Breast epithelium (tissue), 3 donors: ENCODE measurements at regions not wholly inside any gene's neighbourhood (a gene's known extent, or its start where the extent isn't known, plus 50 kb on each side); places are given as distances from the start of the nearest gene placed in this dataset.

Experiments used
- POLR2A ChIP-seq: fragments of 450-650 bp; IDR thresholded peaks from one replicate; pipeline ENCODE4 v1.6.1; 2016; ENCODE audit warnings: antibody characterized with exemption, mild to moderate bottlenecking, moderate library complexity
- POLR2AphosphoS5 ChIP-seq, 3 donors: sonication (generic); formaldehyde crosslinking; IDR thresholded peaks; one replicate each; pipeline ENCODE4 v1.6.1; 2017; ENCODE audit warnings: antibody characterized with exemption in 3 of 3
- TF ChIP-seq, protein P1 (sequence below), 3 donors: fragments of 450-650 bp; IDR thresholded peaks; one replicate each; pipeline ENCODE4 v1.5.1; 2016 to 2017; ENCODE audit warnings: antibody characterized with exemption in 3 of 3, mild to moderate bottlenecking in 3 of 3, moderate library complexity in 3 of 3

DNA sequence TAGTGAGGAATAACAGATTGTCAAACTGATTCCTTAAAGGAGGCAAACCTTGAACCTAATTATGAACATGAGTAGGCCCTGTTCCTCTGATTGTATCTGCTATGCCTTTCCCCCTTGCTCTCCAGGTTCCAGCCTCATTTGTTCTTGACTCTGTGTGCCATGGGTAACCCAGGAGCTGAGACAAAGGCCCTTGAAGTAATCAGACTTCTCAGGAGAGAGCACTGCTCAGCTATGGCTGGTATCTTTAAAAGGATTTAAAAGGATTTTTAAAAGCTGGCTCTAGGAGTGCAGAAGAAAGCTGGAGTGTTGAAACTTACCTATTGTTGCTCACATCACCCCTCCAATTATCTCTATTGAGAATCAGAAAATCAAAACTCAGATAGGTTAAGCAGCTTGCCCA lies 1565.5 kb upstream of the AGA start:
- TF ChIP-seq, protein P1, sequence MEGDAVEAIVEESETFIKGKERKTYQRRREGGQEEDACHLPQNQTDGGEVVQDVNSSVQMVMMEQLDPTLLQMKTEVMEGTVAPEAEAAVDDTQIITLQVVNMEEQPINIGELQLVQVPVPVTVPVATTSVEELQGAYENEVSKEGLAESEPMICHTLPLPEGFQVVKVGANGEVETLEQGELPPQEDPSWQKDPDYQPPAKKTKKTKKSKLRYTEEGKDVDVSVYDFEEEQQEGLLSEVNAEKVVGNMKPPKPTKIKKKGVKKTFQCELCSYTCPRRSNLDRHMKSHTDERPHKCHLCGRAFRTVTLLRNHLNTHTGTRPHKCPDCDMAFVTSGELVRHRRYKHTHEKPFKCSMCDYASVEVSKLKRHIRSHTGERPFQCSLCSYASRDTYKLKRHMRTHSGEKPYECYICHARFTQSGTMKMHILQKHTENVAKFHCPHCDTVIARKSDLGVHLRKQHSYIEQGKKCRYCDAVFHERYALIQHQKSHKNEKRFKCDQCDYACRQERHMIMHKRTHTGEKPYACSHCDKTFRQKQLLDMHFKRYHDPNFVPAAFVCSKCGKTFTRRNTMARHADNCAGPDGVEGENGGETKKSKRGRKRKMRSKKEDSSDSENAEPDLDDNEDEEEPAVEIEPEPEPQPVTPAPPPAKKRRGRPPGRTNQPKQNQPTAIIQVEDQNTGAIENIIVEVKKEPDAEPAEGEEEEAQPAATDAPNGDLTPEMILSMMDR (IDR thresholded peaks at IDR 0.05): no peak
- TF ChIP-seq POLR2A (no peak), POLR2AphosphoS5 (IDR thresholded peaks at IDR 0.05) (no peak)
